ENCODE measurements at regions not wholly inside any gene's neighbourhood (a gene's known extent, or its start where the extent isn't known, plus 50 kb on each side); places are given as distances from the start of the nearest gene placed in this dataset.

- Mint-ChIP-seq H3K27me3 (peaks cover 8% of the 10 kb centered on the region), H3K36me3 (ENCODE audit: low read depth) (no peaks in the 10 kb centered on the region), H3K27ac (no peak overlapping the region), H3K9me3 (no peaks in the 10 kb centered on the region), H3K4me1 (no peaks in the 10 kb centered on the region), H3K4me3 (no peak overlapping the region)
- CTCF ChIA-PET = no interaction called here
- no peak for DNase-seq
- POLR2A ChIA-PET = no interaction called here
Measured at GRCh38 chr2:42957861-42958301, 165.5 kb upstream of the HAAO start.

DNA sequence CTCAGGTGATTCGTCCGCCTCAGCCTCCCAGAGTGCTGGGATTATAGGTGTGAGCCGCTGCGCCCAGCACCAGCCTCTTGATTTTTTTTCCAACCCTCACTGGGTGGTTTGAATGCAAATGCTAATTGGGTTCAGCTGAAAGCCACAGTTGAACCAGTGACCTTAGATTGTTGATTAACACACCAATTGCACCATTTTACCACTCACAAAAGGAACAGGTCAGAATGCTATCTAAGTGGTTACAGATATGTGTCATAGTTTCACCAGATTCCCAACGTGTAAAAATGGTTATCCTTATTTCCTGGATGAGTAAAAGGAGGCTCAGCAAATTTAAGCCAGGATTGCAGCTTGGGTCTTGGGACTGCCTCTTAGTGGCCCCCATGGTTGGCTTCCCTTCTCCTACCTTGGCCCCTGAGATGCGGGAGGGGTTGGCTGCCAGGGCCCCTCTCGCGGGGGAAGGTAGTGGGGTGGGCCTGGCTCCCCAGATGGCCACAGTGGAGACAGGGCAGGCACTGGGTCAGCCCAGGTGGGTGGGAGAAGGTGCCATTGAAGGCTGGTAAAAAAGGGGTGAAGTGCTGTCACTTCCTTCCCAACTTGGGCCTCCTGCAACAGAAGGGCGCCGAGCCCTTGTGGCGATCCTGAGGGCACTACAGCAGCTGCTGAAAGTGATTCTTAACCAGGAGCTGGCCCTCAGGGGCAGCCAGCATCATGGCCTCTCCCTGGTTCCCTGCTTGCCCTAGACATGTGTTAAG lies 164.9 kb upstream of the HAAO start:
- no peak for DNase-seq
- Mint-ChIP-seq H3K36me3 (ENCODE audit: low read depth) (no peaks in the 10 kb centered on the region), H3K27ac (no peak overlapping the region), H3K27me3 (peaks cover 4% of the 10 kb centered on the region), H3K9me3 (no peaks in the 10 kb centered on the region), H3K4me3 (no peak overlapping the region), H3K4me1 (no peaks in the 10 kb centered on the region)
- ChIA-PET POLR2A (no interaction called here), CTCF (no interaction called here)

DNA sequence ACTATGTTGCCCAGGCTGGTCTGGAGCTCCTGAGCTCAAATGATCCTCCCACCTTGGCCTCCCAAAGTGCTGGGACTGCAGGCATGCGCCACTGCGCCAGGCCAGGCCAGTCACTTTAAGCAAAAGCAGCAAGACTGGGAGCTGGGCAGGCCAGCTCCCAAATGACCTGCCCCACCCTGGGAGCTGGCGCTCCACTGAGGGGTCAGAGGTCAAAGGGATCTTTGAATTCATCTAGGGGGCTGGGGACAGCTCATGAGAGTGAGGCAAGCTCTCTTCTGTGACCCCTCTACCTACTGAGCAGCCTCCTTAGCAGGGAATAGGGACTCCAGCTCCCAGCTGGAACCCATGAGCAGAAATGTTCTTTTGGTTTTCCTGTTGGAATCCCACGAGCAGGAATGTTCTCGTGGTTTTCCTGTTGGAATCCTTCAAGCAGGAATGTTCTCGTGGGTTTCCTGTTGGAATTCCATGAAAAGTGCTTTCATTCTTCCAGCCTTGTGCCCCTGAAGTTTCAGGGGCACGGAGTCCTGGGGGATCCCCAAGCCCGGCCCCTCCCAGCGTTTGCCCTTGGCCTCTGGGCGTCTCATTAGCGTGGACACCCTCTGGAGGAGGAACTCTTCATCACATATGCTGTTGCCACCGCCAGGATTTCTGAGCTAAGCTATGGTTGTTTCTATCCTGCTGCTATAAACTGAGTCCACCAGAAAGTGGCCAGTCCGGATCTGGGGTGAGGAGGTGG lies 162.0 kb upstream of the HAAO start:
- POLR2A ChIA-PET = no interaction called here
- Mint-ChIP-seq H3K36me3 (ENCODE audit: low read depth) (no peaks in the 10 kb centered on the region), H3K27me3 (no peaks in the 10 kb centered on the region), H3K4me1 (no peaks in the 10 kb centered on the region), H3K4me3 (no peak overlapping the region), H3K27ac (no peak overlapping the region), H3K9me3 (no peaks in the 10 kb centered on the region)
- no peak for DNase-seq
- CTCF ChIA-PET = interaction anchor here (1.9 kb wide), 1 partner anchor 275 kb away, joined by 4 read pairs; no protein-coding TSS in a partner anchor

DNA sequence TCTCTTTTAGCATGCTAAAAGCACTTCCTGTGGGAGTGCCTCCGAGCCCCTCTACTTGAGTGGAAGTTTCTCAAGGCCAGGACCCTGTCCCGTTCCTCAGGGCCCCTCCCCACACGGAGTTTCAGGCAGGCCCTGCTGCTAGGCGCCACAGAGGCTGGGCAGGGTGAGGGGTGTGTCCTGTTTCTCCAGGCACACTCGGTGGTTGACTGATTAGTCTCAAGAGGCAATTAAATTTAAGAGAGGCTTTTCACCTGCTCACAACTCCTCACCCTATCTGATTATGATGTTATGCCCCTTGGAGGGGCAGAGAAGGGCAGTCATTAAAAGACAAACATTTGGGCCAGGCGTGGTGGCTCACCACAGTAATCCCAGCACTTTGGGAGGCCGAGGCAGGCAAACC lies 160.8 kb upstream of the HAAO start:
- Mint-ChIP-seq H3K27me3 (peaks cover 1% of the 10 kb centered on the region), H3K4me1 (no peaks in the 10 kb centered on the region), H3K4me3 (no peak overlapping the region), H3K36me3 (ENCODE audit: low read depth) (no peaks in the 10 kb centered on the region), H3K9me3 (no peaks in the 10 kb centered on the region), H3K27ac (no peak overlapping the region)
- DNase-seq = no peak
- ChIA-PET CTCF (no interaction called here), POLR2A (no interaction called here)

DNA sequence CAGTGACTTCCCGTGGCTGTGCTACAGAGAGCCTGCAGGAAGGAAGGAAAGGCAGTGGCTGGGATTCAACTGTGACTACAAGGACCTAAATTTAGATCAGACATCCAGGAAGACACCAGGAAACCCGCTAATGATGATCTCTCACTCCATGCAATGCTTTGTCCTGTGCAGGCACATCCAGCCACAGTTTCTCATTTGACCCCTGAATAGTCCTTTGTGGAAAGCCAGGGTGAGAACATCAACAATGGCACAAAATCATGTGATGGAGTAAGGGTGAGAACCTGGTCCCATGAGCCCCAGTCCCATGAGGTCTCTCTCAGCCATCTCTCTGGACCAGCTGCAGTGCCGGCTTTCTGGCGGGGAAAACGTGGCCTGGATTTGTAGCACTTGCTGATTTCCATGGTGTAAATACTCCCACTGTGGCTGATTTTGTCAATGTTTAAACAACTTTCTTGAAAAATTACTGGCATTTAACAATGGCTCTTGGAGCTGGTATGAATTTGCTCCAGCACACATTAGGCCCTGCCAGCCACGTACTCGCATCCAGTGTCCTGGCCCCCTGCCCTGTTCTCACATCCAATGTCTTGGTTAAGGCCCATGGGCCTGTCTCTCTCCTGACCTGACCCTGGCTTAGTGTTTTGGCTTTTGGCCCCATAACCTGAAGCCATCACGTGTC lies 159.0 kb upstream of the HAAO start:
- DNase-seq = no peak
- POLR2A ChIA-PET = no interaction called here
- Mint-ChIP-seq H3K9me3 (no peaks in the 10 kb centered on the region), H3K4me1 (no peaks in the 10 kb centered on the region), H3K27me3 (peaks cover 2% of the 10 kb centered on the region), H3K36me3 (ENCODE audit: low read depth) (no peaks in the 10 kb centered on the region), H3K27ac (no peak overlapping the region), H3K4me3 (no peak overlapping the region)
- CTCF ChIA-PET = no interaction called here

DNA sequence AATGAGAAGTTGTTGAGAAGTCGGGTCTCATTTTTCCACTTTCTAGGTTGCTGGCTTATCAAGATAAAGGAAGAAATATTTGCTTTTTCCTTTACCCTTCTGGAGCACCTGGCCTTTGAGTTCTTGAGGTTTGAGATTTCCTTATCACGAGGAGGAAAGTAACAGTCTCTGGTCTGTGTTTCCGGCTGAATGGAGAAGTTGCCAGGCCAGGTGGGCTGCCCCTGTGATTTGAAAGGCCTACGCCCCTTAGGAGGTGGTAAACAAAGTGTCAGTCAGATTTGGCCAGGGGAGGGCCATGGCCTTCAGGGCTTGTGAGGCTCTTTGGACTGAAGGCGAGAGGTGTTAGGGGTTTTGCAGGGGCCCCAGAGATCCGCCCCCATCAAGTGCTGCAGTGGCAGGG lies 156.7 kb upstream of the HAAO start:
- Mint-ChIP-seq H3K9me3 (no peaks in the 10 kb centered on the region), H3K27ac (no peak overlapping the region), H3K36me3 (ENCODE audit: low read depth) (no peaks in the 10 kb centered on the region), H3K27me3 (peaks cover 2% of the 10 kb centered on the region), H3K4me1 (no peaks in the 10 kb centered on the region), H3K4me3 (no peak overlapping the region)
- no peak for DNase-seq
- ChIA-PET POLR2A (no interaction called here), CTCF (no interaction called here)

GRCh38 chr2:42947809-42948600 lies 155.6 kb upstream of the HAAO start:
- H3K36me3 Mint-ChIP-seq (ENCODE audit: low read depth) = no peaks in the 10 kb centered on the region
- no peaks in the 10 kb centered on the region for H3K4me1 Mint-ChIP-seq
- DNase-seq = no peak
- ChIA-PET CTCF (interaction anchor here (0.6 to 4.6 kb wide), 14 partner anchors 12 to 658 kb away, joined by 3 to 57 read pairs (median 3); partner anchors contain the start of gene ZFP36L2), POLR2A (interaction anchor here (0.9 to 1.1 kb wide), 3 partner anchors 277 to 282 kb away, joined by 3 to 6 read pairs (median 4); no protein-coding TSS in a partner anchor)
- no peak overlapping the region for H3K27ac Mint-ChIP-seq
- H3K4me3 Mint-ChIP-seq = no peak overlapping the region
- no peaks in the 10 kb centered on the region for H3K9me3 Mint-ChIP-seq
- H3K27me3 Mint-ChIP-seq = peaks cover 2% of the 10 kb centered on the region

DNA sequence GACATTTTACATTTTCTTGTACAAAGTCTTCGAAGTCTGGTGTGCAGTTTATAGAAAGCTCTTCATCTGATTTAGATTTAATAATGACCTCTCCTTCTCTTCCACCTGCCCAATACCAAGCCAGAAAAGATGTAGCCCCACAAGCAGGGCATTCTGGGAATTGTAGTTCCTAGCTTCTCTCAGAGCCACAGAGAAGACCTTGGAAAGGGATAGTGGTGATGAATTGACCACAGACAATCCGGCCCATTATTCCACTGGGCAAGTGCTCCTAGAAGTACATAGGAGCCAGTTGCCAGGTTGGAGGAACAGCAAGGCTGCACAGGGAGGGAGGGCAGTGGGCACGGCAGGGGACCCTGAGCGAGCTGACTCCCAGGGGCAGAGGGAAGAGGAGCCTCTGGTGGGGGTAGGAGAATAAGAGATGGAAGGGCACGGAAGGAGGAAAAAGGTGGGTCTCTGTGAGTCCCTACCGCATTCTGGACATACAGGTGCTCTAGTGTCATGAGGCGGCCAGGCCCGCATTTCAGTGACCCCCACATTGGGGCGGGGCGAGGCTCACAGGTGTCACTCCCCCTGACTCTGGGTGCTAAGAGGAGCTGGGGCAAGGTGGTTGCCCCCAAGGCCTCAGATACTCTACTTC lies 152.5 kb upstream of the HAAO start:
- no peak for DNase-seq
- H3K36me3 Mint-ChIP-seq (ENCODE audit: low read depth) = no peaks in the 10 kb centered on the region
- H3K27ac Mint-ChIP-seq = no peak overlapping the region
- ChIA-PET CTCF (interaction anchor here (1.0 to 4.6 kb wide), 4 partner anchors 84 to 540 kb away, joined by 3 to 57 read pairs (median 6); partner anchors contain the start of gene ZFP36L2), POLR2A (no interaction called here)
- no peak overlapping the region for H3K4me3 Mint-ChIP-seq
- no peaks in the 10 kb centered on the region for H3K4me1 Mint-ChIP-seq
- peaks cover 2% of the 10 kb centered on the region for H3K27me3 Mint-ChIP-seq
- H3K9me3 Mint-ChIP-seq = no peaks in the 10 kb centered on the region

GRCh38 chr2:42942990-42943493 lies 150.7 kb upstream of the HAAO start:
- H3K27me3 Mint-ChIP-seq = peaks cover 1% of the 10 kb centered on the region
- H3K36me3 Mint-ChIP-seq (ENCODE audit: low read depth) = no peaks in the 10 kb centered on the region
- DNase-seq = no peak
- ChIA-PET POLR2A (no interaction called here), CTCF (no interaction called here)
- no peak overlapping the region for H3K27ac Mint-ChIP-seq
- H3K9me3 Mint-ChIP-seq = no peaks in the 10 kb centered on the region
- H3K4me1 Mint-ChIP-seq = no peaks in the 10 kb centered on the region
- H3K4me3 Mint-ChIP-seq = no peak overlapping the region

GRCh38 chr2:42942214-42942989 lies 150.0 kb upstream of the HAAO start:
- POLR2A ChIA-PET = no interaction called here

GRCh38 chr2:42941633-42942176 lies 149.3 kb upstream of the HAAO start:
- H3K4me1 Mint-ChIP-seq = no peaks in the 10 kb centered on the region
- POLR2A ChIA-PET = no interaction called here
- H3K36me3 Mint-ChIP-seq (ENCODE audit: low read depth) = no peaks in the 10 kb centered on the region
- H3K27ac Mint-ChIP-seq = no peak overlapping the region
- H3K27me3 Mint-ChIP-seq = peaks cover 3% of the 10 kb centered on the region
- CTCF ChIA-PET = interaction anchor here (0.7 kb wide), 1 partner anchor 543 kb away, joined by 3 read pairs; no protein-coding TSS in a partner anchor
- no peaks in the 10 kb centered on the region for H3K9me3 Mint-ChIP-seq
- no peak for DNase-seq
- no peak overlapping the region for H3K4me3 Mint-ChIP-seq

More at GRCh38 chr2:42942214-42942989, 150.0 kb upstream of the HAAO start:
- Mint-ChIP-seq H3K27ac (no peak overlapping the region), H3K4me1 (no peaks in the 10 kb centered on the region), H3K36me3 (ENCODE audit: low read depth) (no peaks in the 10 kb centered on the region), H3K27me3 (peaks cover 3% of the 10 kb centered on the region), H3K4me3 (no peak overlapping the region), H3K9me3 (no peaks in the 10 kb centered on the region)
- CTCF ChIA-PET = no interaction called here
- DNase-seq = no peak

Data from activated CD4-positive, alpha-beta memory T cell treated with anti-CD3 and anti-CD28 coated beads, Interleukin-2, amount 10 ng/mL, durations not matched to agents 7 days and 5 days (primary cell).